Peyer's patch (tissue), 4 donors: ENCODE measurements at regions not wholly inside any gene's neighbourhood (a gene's known extent, or its start where the extent isn't known, plus 50 kb on each side); places are given as distances from the start of the nearest gene placed in this dataset.

Experiments used
- CTCF ChIP-seq, 6 experiments: fragments of 450-650 bp in 4 of 6; fragments of 200-600 bp in 2 of 6; sonication (generic) in 1 of 6; IDR thresholded peaks; one replicate each; pipeline ENCODE4 v1.5.1; 2017 to 2019; ENCODE audit warnings: antibody characterized with exemption in 6 of 6, mild to moderate bottlenecking in 3 of 6, moderate library complexity in 1 of 6
- POLR2A ChIP-seq, 2 donors: fragments of 450-650 bp; IDR thresholded peaks; one replicate each; pipeline ENCODE4 v1.5.1; 2017; ENCODE audit warnings: antibody characterized with exemption in 2 of 2, mild to moderate bottlenecking in 2 of 2, moderate library complexity in 2 of 2

GRCh38 chr3:148360051-148360450, 337.7 kb upstream of the AGTR1 start:
- TF ChIP-seq CTCF (IDR thresholded peaks at IDR 0.05): no peak
- no peak for TF ChIP-seq POLR2A (IDR thresholded peaks at IDR 0.05)
